ENCODE measurements at regions not wholly inside any gene's neighbourhood (a gene's known extent, or its start where the extent isn't known, plus 50 kb on each side); places are given as distances from the start of the nearest gene placed in this dataset.

GRCh38 chr6:88263591-88263990 is 97.4 kb upstream of the CNR1 start:
- 44% methylated on average over 3 of the region's 3 CpGs for WGBS (ENCODE audit: insufficient coverage, insufficient replicate concordance, low lambda C conversion rate, missing lambda C conversion rate)
- Histone ChIP-seq H3K27ac (ENCODE audit: control insufficient read depth, insufficient read depth) (no peak overlapping the region), H3K9me3 (replicated peaks; ENCODE audit: control insufficient read depth, insufficient read depth, low read length) (no peaks in the 10 kb centered on the region), H2AFZ (ENCODE audit: control insufficient read depth, low read depth, low read length) (no peak overlapping the region), H3K4me2 (ENCODE audit: control insufficient read depth, insufficient read depth) (no peak overlapping the region), H3K79me2 (ENCODE audit: control insufficient read depth, insufficient read depth, low read length) (no peaks in the 10 kb centered on the region), H3K9ac (ENCODE audit: control insufficient read depth, insufficient read depth, low read length) (no peak overlapping the region), H3K27me3 (replicated peaks in 1 of 2; ENCODE audit: control insufficient read depth in 2 of 2, insufficient read depth in 2 of 2, low read length in 1 of 2) (no peaks in the 10 kb centered on the region), H4K20me1 (ENCODE audit: control insufficient read depth, insufficient read depth) (no peaks in the 10 kb centered on the region), H3K4me3 (no peak overlapping the region), H3K36me3 (ENCODE audit: control insufficient read depth in 2 of 2, insufficient read depth in 2 of 2, low read length in 1 of 2) (no peaks in the 10 kb centered on the region), H3K4me1 (ENCODE audit: control insufficient read depth, insufficient read depth, low read length) (no peaks in the 10 kb centered on the region)
- ChIA-PET POLR2A (no interaction called here), CTCF (interaction anchor here (0.7 to 1.3 kb wide), 4 partner anchors 16 to 606 kb away, joined by 3 to 4 read pairs (median 3); no protein-coding TSS in a partner anchor), RAD21 (ENCODE audit: unreplicated experiment) (no interaction called here), SMC1A (ENCODE audit: uncharacterized antibody, unreplicated experiment) (interaction anchor here (0.8 to 1.1 kb wide), 4 partner anchors 20 to 333 kb away, joined by 3 to 4 read pairs (median 3); no protein-coding TSS in a partner anchor)
- in situ Hi-C loops (cut with MboI) (no loop called here), intact Hi-C loops (cut with micrococcal nuclease; ENCODE audit: unreplicated experiment) (no loop called here)
- ATAC-seq (no peak), FAIRE-seq (no peak), DNase-seq (ENCODE audit: low read depth, low spot score) (no peak)
- no peak for TF ChIP-seq USF2 (IDR thresholded peaks at IDR 0.05; ENCODE audit: borderline replicate concordance, low read depth, low read length)
- TF ChIP-seq IKZF2 (IDR thresholded peaks at IDR 0.05): no peak
- TF ChIP-seq SUZ12 (IDR thresholded peaks at IDR 0.05; ENCODE audit: unreplicated experiment): no peak
- no peak for TF ChIP-seq SUPT20H (IDR thresholded peaks at IDR 0.05; ENCODE audit: borderline replicate concordance, control insufficient read depth, low read depth, low read length)
- TF ChIP-seq POLR2AphosphoS2 (IDR thresholded peaks at IDR 0.05; ENCODE audit: low read depth, low read length): no peak
- TF ChIP-seq ZNF207 (IDR thresholded peaks at IDR 0.05; ENCODE audit: borderline replicate concordance): no peak
- TF ChIP-seq NFXL1 (IDR thresholded peaks at IDR 0.05; ENCODE audit: borderline replicate concordance): no peak
- TF ChIP-seq SMAD1 (IDR thresholded peaks at IDR 0.05; ENCODE audit: low read depth, partially characterized antibody): no peak
- no peak for TF ChIP-seq BCL3 (IDR thresholded peaks at IDR 0.05; ENCODE audit: borderline replicate concordance, insufficient read depth, low read depth, low read length, poor library complexity, severe bottlenecking)
- TF ChIP-seq E2F8 (IDR thresholded peaks at IDR 0.05; ENCODE audit: low read depth, partially characterized antibody): no peak
- TF ChIP-seq IRF3 (IDR thresholded peaks at IDR 0.05): no peak
- BruUV-seq (replicated peaks): no TSS peak
